ENCODE measurements at regions not wholly inside any gene's neighbourhood (a gene's known extent, or its start where the extent isn't known, plus 50 kb on each side); places are given as distances from the start of the nearest gene placed in this dataset.

DNA sequence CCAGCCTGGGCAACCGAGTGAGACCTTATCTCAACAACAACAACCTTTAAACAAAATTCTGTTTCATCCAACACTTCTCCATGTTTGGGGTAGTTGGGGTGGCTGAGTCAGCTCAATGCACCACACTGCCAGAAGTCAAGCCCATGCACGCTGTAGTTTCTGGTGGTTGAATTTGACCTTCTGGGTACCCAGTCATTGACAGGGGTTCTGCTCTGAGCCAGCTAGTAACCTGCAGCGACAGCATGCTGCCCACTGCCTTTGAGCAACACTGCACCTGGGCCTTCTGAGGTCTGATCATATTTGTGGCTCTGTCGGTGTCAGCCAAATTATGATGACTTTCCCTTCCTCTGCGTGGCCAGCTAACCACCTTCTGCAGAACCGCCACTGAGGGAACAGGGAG is 84.6 kb upstream of the ZNF438 start:
- TF ChIP-seq EZH2 (IDR thresholded peaks at IDR 0.05; ENCODE audit: low read depth), result no peak
- TF ChIP-seq, protein P1, sequence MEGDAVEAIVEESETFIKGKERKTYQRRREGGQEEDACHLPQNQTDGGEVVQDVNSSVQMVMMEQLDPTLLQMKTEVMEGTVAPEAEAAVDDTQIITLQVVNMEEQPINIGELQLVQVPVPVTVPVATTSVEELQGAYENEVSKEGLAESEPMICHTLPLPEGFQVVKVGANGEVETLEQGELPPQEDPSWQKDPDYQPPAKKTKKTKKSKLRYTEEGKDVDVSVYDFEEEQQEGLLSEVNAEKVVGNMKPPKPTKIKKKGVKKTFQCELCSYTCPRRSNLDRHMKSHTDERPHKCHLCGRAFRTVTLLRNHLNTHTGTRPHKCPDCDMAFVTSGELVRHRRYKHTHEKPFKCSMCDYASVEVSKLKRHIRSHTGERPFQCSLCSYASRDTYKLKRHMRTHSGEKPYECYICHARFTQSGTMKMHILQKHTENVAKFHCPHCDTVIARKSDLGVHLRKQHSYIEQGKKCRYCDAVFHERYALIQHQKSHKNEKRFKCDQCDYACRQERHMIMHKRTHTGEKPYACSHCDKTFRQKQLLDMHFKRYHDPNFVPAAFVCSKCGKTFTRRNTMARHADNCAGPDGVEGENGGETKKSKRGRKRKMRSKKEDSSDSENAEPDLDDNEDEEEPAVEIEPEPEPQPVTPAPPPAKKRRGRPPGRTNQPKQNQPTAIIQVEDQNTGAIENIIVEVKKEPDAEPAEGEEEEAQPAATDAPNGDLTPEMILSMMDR (conservative IDR thresholded peaks at IDR 0.05), result no peak
- ChIA-PET CTCF (interaction anchor here (0.6 kb wide), 1 partner anchor 33 kb away, joined by 6 read pairs; no protein-coding TSS in a partner anchor), POLR2A (ENCODE audit: unreplicated experiment) (no interaction called here)
- no peak for DNase-seq
- no peak overlapping the region for H3K4me3 ChIP-seq
- no peaks in the 10 kb centered on the region for H3K79me2 ChIP-seq (ENCODE audit: low read depth)
- intact Hi-C loops (cut with micrococcal nuclease; ENCODE audit: unreplicated experiment), result no loop called here
- no peak overlapping the region for H3K4me2 ChIP-seq
- no peak overlapping the region for H3K27ac ChIP-seq
- H3K4me1 ChIP-seq (replicated peaks; ENCODE audit: insufficient read depth), result no peaks in the 10 kb centered on the region
- no peaks in the 10 kb centered on the region for H3K36me3 ChIP-seq (ENCODE audit: low read depth)
- no peaks in the 10 kb centered on the region for H3K27me3 ChIP-seq (ENCODE audit: insufficient read depth, low read depth)
- H3K9me3 ChIP-seq (ENCODE audit: insufficient read depth, low read depth), result no peaks in the 10 kb centered on the region
- H3F3A ChIP-seq (ENCODE audit: insufficient read depth, low read depth), result no peaks in the 10 kb centered on the region
- no peak overlapping the region for H2AFZ ChIP-seq
- no peaks in the 10 kb centered on the region for H4K20me1 ChIP-seq (ENCODE audit: insufficient read depth)
- no peaks in the 10 kb centered on the region for H3K9me2 ChIP-seq (ENCODE audit: insufficient read depth)
- BruUV-seq (replicated peaks), result no TSS peak

DNA sequence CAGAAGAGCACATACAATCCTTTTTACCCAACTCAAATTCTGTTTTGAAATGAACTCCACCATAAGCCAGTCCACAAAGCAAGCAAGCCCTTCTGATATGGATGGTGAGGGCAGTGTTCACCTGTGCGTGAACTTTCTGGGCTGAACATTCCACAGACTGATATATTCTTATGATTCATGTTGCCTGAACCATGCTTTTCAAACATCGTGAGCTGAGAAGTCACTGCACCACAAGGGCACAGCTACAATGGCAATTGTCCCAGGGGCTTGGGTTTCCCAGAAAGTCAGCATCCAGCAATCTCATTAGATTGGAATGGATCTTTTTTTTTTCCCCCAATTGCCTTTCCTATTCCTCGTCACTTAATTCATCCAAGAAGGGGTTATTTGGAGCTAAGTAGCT is 86.9 kb upstream of the ZNF438 start:
- Histone ChIP-seq H3F3A (ENCODE audit: insufficient read depth, low read depth) (no peaks in the 10 kb centered on the region), H3K4me2 (no peak overlapping the region), H3K9me2 (ENCODE audit: insufficient read depth) (no peaks in the 10 kb centered on the region), H3K9me3 (ENCODE audit: insufficient read depth, low read depth) (no peaks in the 10 kb centered on the region), H4K20me1 (ENCODE audit: insufficient read depth) (no peaks in the 10 kb centered on the region), H3K4me3 (no peak overlapping the region), H3K79me2 (ENCODE audit: low read depth) (no peaks in the 10 kb centered on the region), H3K36me3 (ENCODE audit: low read depth) (no peaks in the 10 kb centered on the region), H3K27ac (no peak overlapping the region), H3K27me3 (ENCODE audit: insufficient read depth, low read depth) (no peaks in the 10 kb centered on the region), H3K4me1 (replicated peaks; ENCODE audit: insufficient read depth) (no peaks in the 10 kb centered on the region), H2AFZ (no peak overlapping the region)
- no peak for DNase-seq
- intact Hi-C loops (cut with micrococcal nuclease; ENCODE audit: unreplicated experiment), result no loop called here
- no TSS peak for BruUV-seq (replicated peaks)
- ChIA-PET POLR2A (ENCODE audit: unreplicated experiment) (interaction anchor here (0.7 kb wide), 1 partner anchor 16 kb away, joined by 4 read pairs; no protein-coding TSS in a partner anchor), CTCF (no interaction called here)
- TF ChIP-seq, protein P1 (conservative IDR thresholded peaks at IDR 0.05), result no peak
- no peak for TF ChIP-seq EZH2 (IDR thresholded peaks at IDR 0.05; ENCODE audit: low read depth)

DNA sequence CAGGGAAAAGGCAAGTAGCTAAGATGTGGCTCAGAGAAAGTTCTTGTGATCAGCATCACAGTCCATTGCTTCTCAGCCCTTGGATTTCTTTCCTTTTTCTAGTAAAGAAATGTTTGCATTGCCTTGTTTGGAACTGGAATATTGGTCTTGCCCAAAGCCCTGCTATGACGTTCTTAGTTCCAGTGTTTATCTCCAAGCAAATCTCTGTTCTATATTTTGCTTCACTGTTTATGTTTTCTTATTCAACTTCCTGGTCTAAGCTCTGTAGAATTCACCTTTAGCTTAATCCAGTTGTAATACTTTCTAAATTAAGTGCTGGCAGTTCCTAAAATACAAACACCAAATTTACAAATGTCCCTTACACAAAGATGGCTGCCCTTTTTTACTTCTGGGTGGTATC is 88.7 kb upstream of the ZNF438 start:
- H3K36me3 ChIP-seq (ENCODE audit: low read depth), result no peaks in the 10 kb centered on the region
- CTCF ChIA-PET, result no interaction called here

More for the DNA sequence above, 88.7 kb upstream of the ZNF438 start:
- no peak for DNase-seq
- POLR2A ChIA-PET (ENCODE audit: unreplicated experiment), result no interaction called here
- intact Hi-C loops (cut with micrococcal nuclease; ENCODE audit: unreplicated experiment), result no loop called here
- no peak overlapping the region for H3K27ac ChIP-seq
- BruUV-seq (replicated peaks), result no TSS peak
- TF ChIP-seq EZH2 (IDR thresholded peaks at IDR 0.05; ENCODE audit: low read depth), result no peak
- TF ChIP-seq, protein P1 (conservative IDR thresholded peaks at IDR 0.05), result no peak
- H3K79me2 ChIP-seq (ENCODE audit: low read depth), result no peaks in the 10 kb centered on the region
- H2AFZ ChIP-seq, result no peak overlapping the region; the same call in 1 of the 2 replicates
- no peaks in the 10 kb centered on the region for H3K4me1 ChIP-seq (replicated peaks; ENCODE audit: insufficient read depth)
- no peaks in the 10 kb centered on the region for H4K20me1 ChIP-seq (ENCODE audit: insufficient read depth)
- H3K9me2 ChIP-seq (ENCODE audit: insufficient read depth), result no peaks in the 10 kb centered on the region
- H3F3A ChIP-seq (ENCODE audit: insufficient read depth, low read depth), result no peaks in the 10 kb centered on the region
- no peak overlapping the region for H3K4me3 ChIP-seq
- H3K27me3 ChIP-seq (ENCODE audit: insufficient read depth, low read depth), result no peaks in the 10 kb centered on the region
- no peaks in the 10 kb centered on the region for H3K9me3 ChIP-seq (ENCODE audit: insufficient read depth, low read depth)
- no peak overlapping the region for H3K4me2 ChIP-seq

All from PC-9 (cell line).